GM20000 (cell line): ENCODE measurements at regions not wholly inside any gene's neighbourhood (a gene's known extent, or its start where the extent isn't known, plus 50 kb on each side); places are given as distances from the start of the nearest gene placed in this dataset.

ENCODE experiments used
- DNase-seq: peaks from one replicate; pipeline ENCODE4 v3.0.0; 2012; ENCODE audit warnings: low spot score
- CTCF ChIP-seq: IDR thresholded peaks from 2 replicates; pipeline ENCODE4 v1.5.1; 2012; ENCODE audit warnings: mild to moderate bottlenecking, control low read depth; ENCODE audit errors: extremely low read depth, missing control alignments

- TF ChIP-seq CTCF = no peak
- DNase-seq = no peak
These were observed 134.8 kb downstream of the OAT start for GRCh38 chr10:124283949-124284250.

- DNase-seq = no peak
- no peak for TF ChIP-seq CTCF
These were observed 135.3 kb downstream of the OAT start for GRCh38 chr10:124283215-124283948.

GRCh38 chr10:124282326-124282725 is 136.4 kb downstream of the OAT start:
- DNase-seq = no peak
- TF ChIP-seq CTCF = no peak

- no peak for TF ChIP-seq CTCF
- DNase-seq = no peak
These were observed 137.1 kb downstream of the OAT start for GRCh38 chr10:124281666-124282065.

- TF ChIP-seq CTCF = no peak
- no peak for DNase-seq
These were observed 137.8 kb downstream of the OAT start for GRCh38 chr10:124280916-124281315.

- DNase-seq = no peak
- TF ChIP-seq CTCF = no peak
These were observed 138.8 kb downstream of the OAT start for GRCh38 chr10:124279882-124280281.

GRCh38 chr10:124279298-124279697 is 139.4 kb downstream of the OAT start:
- TF ChIP-seq CTCF = no peak
- no peak for DNase-seq
